ENCODE measurements at regions not wholly inside any gene's neighbourhood (a gene's known extent, or its start where the extent isn't known, plus 50 kb on each side); places are given as distances from the start of the nearest gene placed in this dataset.

DNA sequence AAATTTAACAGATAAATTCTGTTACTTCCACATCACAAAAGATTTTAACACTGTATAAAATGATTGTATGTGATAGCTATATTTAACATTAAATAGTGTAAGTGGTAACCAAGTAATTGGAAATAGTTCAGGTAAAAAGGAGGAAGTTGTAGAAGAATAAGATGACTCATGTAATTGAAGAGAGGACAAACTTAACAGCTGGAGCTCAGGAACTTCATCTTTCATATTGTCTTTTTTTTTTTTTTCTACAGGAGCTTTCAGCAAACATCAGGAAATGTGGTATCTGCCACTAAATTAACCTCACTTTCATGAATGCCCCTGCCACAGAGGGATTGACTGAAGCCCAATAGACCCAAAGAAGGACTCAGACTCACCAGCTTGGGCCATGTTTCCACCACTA lies 188.4 kb upstream of the VEGFC start:
- no peak for DNase-seq

DNA sequence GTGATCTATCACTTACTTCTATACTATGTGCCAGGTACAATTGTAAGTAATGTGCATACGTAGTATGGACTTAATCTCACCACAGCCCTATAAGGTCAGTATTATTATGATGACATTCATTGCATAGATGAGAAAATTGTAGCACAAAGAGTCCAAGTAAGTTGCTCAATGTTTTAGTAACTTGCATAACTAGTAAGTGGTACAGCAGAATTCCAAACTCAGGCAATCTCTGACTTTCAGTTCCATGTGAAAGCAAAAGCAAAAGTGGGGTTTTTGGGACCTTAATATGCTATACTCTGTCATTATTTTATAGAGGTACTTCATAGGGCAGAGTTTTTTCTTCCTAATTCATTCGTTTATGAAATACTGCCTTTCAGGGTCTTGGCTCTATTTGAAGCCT lies 188.8 kb upstream of the VEGFC start:
- no peak for DNase-seq

DNA sequence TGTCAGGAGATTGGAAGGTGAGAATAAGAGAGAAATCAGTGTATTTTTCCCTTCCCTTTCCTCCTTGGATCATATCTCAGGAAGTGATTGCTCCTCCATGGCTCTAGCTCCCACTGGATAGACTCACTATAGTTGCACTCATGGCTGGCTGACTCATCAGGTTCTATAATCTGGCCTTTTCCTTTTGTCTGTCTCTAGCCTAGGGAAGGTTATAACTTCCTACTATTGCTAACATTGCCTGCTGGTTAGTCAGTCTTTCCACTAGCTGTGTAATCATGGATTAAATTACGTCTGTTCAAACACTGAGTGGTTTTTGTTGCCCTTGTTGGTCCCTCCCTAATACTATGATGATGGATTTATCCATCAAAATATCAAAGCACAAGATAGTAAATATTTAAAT lies 195.5 kb upstream of the VEGFC start:
- DNase-seq: no peak

DNA sequence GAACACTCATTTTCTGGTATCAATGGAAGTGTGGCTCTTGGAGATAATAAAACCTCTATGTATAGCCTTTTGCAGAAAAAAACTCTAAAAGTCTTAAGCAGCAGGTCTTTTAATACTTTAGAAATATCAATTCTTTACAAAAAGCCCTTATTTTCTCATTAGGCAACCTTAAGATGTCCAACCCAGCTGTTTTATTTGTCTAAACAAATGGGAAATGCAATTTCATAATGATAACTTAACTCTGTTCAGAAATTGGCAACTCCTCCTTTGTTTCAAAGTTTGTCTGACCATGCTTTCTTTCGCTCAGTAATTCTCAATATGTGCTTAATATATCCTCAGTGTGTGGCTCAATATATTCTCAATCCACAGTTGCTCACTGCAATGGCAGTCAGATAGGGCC lies 196.5 kb upstream of the VEGFC start:
- no peak for DNase-seq

DNA sequence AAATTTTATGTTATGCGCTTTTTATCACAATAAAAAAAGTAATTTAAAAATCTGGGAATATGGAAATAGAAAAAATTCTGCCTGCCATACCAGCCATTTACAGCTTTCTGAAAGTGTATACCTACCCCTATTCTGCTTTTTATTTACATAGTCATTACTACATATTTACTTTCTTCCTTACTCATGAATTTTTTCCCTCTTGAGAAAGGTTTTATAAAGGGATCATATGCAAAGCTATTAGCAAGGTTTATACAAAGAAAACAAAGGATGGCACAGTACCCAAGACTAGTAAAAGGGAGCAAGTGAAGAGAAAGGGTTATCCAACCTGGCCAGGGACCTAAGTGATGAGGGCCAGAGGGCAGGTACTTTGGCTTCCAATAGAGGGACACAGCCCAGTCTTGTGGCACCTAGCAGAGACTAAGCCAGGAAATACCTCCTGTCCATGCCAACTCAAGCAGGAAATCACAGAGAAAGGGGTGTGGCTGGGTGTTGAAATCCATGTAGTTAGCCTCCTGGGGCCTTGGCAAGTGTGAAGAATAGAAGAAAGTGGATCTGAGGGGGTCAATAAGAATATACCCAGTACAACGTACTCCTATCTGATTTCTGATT lies 207.3 kb upstream of the VEGFC start:
- DNase-seq: peak; percentile 22

DNA sequence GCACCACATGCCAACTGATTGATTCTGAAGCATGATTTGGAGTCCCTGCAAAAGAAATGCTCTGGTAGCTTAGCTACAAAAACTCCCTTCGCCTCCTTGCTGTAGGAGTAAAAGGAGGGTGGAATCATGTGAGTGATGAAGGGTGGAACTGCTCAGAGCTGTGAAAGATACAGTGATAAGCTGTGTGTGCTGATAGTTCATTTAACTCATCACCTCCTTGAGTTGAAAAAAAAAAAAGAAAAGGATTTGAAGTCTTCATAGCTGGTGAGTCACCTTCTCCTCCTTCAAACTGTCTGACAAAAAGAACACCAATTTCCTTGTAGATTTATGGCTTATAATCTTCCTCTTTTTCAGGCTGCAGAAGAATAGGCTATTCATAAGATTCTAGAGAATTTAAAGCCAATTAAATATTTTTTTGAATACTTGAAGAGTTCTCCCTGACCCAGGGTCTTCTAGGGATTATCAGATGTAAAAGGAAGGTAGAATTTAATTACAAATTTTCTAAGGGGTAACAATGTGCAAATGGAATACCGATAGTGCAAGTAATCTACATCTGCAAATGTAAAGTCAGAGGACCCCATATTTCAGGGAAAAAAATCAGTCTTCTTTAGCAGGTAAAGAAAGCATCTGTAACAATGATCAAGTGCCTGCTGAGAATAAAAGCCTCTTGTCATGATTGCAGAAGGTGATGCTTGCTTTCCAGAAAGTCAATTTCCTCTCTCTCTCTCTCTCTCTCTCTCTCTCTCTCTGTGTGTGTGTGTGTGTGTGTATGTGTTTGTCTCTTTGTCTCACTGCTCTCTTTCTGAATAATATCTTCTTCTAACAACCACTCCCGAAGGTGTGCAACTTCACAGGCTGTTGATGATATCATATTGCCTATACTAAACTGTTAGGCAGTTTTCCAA lies 208.8 kb upstream of the VEGFC start:
- DNase-seq: no peak

DNA sequence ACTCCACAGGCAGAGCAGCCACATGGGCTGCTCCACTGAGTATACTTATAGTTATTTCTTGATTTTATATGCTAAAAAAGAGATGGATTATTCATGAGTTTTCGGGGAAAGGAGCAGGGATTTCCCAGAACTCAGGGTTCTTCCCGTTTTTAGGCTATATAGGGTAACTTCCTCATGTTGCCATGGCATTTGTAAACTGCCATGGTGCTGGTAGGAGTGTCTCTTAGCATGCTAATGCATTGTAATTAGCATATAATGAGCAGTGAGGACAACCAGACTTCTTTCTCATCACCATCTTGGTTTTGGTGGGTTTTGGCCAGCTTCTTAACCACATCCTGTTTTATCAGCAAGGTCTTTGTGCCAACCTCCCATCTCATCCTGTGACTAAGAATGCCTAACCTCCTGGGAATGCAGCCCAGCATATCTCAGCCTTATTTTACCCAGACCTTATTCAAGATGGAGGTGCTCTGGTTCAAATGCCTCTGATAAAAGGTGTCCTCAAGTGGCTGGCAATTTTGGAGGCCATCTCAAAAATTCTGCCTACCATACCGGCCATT lies 213.0 kb upstream of the VEGFC start:
- DNase-seq: no peak

DNA sequence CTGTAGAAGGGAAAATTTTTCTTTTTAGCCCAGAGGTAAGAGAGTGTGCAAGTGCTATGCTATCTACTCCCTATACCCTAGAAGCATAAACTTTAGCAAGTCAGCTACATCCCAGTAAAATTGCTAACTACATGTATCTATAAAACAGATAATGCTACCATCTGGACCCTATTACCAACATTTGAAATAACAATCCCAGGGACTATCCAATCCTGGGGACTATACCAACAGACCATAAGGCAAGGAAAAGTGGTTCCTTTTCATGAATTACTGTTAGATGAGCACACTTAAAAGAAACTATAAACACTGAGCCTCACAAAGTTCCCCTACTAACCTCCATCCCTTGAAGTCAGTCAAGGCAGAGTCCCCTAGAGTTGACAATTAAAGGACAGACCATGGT lies 213.6 kb upstream of the VEGFC start:
- no peak for DNase-seq

DNA sequence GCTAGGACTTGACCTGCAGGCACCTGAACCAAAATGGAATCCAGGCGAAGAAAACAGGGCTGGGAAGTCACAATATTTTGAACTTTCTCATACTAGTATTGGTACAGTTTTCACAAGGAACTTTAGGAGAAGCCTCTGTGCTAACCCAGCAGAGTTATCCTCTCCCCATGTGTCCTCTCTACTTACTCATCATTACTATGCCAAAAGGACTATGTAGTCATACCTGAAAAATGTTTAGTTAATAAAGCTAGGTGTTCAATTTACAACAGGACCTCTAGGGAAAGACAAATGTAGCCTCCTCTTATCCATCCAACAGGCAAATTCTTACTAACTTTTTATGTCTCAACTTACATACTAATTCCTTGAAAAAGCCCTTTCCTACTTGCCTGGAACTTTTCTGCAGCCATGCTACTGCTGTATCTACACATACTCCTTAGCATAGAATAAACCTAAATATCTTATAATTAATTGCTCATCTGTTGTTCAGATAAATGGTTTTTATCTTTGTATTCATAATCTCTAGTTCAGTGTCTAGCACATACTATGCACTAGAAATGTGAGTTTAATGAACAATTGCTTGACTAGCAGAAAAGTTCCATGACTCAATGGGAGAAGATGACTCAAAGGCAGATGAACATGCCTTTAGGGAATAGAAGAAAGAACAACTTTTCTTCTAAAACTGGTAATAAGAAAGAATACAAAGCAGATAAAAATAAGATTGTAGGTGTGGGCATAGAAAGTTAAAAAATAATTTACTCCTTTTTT lies 215.5 kb upstream of the VEGFC start:
- no peak for DNase-seq

DNA sequence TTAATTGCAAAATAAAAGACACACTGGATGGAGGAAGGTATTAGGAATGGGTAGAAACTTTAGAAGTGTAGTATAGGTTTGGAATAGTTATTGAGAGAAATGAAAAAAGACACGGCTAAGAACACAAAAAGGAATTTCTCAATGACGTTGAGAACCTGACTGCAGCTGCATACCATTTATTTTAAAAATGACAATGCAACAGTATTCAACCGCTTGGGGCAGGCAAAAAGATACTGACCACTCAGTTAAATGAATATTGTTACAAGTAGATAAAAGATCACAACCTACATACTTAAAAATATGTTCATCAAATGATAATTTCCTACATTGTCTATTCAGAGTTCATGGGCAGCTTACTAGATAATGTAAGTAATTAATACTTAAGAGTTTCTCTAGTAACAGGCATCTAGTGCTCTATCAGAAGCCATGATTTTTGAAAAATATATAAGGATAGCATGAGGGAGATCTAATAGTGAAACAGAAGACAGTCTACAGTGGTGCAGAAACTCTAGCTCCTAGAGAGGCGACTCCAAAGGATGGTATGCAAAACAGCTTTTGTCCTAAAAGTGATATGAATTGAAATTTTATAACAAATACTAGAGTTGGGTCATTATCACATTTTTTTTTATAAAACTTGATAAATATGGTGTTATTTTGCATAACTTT lies 216.2 kb upstream of the VEGFC start:
- DNase-seq: no peak

DNA sequence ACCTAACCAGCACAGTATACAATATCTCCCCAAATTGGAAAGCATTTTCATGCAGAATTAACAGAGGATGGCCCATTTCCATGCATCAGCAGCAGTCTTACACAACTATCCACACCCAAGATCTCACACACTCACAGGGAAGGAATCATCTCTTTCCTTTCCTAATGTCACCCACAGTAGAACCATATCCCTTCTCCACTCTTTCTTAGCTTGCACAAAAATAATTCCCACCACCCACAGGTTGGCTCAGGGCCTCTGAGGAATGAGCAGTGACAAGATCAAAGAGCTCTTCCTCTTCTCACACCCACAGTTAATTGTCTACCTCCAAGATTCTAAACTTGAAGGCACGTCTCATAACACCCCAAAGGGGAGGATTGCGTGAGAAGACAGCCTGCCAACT lies 217.7 kb upstream of the VEGFC start:
- DNase-seq: no peak

DNA sequence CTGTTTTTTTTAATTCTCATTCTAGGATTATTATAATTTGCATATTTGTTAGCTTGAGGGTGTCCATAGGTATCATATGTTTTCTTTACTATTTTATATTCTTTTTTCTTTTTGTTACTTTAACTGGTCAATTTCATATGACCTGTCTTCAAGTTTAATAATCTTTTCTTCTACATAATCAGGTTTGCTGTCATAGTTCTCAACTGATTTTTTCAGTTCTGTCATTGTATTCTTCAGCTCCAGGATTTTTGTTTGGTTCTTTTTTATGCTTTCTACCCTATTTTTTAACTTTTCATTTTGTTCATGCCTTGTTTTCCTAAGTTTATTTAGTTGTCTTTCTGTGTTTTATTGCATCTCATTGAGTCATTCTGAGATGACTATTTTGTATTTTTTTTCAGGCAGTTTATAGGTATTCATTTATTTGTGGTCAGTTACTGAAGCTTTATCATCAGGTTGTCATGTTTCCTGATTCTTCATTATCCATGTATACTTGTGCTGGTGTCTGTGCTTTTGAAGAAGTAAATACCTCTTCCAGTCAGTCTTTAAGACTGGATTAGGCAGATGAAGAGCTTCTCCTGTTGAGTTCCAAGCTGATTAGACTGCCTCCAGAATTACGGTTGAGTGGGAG lies 220.3 kb upstream of the VEGFC start:
- DNase-seq: no peak

DNA sequence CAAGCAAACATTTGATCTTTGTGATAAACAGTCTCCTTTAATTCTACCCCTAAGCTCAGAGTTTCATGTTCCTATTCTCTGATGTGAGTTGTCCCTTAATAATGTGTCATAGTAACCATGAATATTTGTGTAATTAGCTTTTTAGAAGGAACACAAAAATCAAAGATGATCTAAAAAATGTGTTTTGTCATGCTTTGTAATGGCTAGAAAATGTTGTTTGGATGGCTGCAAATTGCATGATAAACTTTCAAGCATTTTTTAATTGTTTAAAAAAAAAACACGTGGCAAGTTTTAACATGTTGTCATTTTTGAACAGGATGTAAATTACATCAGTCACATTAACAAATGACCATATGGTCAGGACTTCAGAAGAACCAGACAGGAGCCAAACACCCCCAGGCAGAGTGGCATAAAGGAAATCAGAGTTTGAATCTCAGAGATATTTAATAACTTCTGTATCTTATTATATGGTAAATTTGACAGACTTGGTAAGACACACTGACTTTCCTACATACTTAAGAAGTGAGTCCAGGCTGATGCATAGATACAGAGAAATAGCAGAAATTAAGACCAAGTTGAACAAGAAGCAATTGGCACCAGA lies 223.9 kb upstream of the VEGFC start:
- no peak for DNase-seq

DNA sequence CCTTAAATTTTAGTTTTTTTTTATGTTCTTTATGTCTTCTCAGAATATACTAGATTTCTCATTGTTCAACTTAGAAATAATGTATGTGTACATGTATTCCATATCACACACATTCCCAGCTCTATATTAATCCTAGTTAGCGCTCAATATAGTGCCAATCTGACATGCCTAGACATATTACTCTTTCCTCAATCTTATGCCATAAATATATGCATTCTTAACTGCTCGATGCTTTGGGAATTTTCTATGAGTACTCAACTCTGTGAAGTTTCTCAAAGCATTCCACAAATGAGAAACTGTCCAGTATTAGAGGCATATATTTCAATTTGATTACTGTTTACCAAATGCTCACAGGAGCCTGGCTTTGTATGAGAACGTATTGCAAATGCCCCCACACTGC lies 231.2 kb upstream of the VEGFC start:
- DNase-seq: no peak

DNA sequence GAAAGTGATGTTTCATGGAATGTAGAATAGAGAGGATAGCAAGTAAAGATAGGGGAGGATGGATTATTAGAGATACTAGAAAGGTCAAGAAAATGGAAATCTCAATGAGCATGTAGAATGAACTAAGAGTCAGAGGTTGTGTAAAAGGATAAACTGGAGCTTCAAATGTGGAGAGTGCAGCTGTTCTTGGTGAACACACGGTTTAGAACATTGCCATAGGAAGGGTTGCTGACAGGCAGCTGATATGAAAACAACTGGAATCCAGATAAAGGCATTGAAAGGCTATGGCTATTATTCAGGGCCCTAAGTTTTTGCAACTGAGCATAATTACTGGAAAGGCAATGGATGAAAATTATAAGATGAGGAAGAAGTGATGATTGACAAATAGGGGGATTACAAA lies 239.6 kb upstream of the VEGFC start:
- DNase-seq: no peak

DNA sequence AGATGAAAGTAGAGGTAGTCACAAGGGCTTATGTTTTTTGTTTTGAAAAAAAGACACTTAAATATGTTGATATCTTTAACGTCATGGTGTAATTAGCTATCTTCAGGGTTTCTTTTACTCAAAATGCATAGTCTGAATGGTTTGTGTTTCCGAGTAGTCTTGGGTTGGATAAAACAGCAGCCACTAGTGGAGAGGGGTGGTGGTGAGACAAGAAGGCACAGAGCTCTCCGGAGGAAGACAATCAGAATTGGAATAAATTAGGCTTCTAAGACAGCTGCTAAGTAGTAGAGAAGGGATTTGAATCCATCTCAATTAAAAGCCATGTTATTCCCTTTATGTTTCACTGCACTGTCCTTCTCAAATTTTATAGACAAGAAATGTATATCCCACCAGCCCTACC lies 240.4 kb upstream of the VEGFC start:
- DNase-seq: no peak

DNA sequence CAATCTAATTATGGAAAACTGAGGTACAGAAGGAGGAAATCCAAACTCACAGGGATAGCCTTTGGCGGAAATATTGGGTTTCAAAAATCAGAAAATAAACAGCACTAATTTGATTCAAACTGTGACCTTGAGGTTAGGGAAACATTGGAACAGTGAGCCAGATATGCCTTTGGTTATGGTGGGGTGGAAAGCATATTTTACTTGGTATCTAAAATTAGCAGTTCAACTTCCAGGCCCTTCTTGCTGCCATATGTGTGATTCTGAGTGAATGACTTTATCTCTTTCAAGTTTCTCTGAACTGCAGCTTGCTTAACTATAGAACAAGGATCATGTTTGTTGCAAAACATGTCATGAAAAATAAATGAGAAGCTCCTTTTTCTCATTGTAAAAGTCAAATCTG lies 240.9 kb upstream of the VEGFC start:
- DNase-seq: no peak

DNA sequence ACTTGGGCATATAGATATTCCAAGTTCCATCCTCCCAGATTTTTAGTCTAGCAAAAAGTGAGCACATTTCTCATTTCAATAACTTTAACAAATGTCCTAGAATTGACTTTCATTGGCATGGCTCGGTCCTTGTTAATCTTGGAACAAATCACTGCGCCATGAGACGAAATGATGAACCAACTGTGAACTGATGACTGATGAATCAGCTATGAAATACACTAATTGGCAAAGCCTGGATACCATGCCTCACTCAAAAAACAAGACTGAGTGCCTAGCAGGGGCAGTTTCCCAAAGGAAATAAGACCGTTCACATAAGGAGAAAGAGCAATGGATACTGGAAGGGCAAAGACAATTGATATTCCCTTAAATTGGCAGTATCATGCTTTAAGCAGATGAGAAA lies 248.6 kb upstream of the VEGFC start:
- no peak for DNase-seq

DNA sequence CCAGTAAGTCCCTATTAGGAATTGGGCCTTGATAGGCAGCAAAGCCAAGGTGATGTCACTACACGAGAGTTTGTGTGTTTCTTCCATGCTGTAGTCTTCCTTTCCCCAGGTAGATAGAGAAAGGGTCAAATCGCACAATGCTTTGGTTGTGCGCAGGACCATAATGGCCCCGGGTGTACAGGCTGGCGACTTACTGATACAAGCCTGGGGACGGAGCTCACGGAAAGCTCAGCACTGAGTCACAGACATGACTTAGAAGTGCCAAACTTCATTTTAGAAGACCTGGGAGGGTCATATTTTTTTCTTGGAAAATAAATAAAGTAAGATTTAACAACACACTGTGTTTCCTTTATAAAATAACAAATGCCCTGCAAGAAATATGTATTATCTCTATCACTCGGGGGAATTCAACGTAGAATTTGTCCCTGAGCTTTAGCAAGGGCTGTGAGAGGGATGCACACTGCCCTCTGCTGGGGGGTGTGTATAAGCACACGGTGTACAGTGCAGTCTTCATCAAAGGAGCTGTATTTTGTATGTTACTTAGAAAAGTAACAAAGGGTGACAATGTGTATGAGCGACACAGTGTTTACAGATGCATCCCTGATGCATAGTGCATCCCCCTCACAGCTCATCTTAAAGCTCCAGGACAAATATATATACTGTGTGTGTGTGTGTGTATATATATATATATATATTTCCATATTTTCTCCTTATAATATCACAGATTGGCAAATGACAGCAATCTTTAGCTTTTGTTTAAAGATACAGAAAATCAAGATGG lies 254.5 kb upstream of the VEGFC start:
- peak; percentile 28 for DNase-seq

DNA sequence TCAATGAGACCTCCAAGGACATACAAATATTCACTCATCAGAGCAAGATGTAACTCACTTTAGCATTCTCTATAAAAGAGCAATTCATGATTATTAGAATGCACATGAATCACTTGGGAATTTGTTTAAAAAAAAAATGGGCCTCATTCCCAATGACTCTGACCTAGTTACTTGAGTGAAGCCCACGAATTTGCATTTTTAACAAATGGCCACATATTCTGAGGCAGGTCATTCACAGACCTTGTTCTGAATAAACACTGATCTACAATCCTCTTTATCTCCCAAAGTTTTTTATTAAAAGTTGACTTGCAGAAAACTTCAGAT lies 255.1 kb upstream of the VEGFC start:
- DNase-seq: no peak

DNA sequence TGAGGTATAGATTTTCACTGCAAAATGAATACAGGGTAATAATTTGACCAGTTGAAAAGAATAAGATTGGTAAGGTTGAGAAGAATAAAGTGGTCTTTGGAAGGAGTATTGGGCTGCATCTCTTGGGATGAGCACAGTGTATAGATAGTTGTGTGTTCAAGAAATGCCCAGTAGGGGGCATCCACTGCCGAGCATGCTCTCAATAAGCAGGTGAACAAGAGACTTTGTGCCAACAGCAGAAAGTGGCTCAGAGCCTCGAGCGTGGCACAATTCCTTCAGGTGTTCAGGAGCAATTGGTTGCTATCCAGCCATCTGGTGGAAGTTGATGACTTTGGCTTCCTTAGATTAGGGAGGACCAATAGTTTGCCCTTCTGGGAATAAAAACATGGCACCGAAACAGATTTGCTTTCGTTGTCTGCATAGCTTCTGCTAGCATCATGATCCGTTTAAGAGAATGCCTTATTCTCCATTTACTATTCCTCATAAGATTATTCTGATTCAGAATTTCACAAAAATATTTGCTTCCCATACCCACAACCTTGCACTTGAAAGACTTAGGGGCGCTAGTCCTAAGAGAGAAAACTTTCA lies 258.1 kb upstream of the NEIL3 start:
- DNase-seq: peak; percentile 1

All from NCI-H526 treated with DMSO at 0.1 percent for 48 hours (cell line).